Spleen (tissue), 11 donors: ENCODE measurements at regions not wholly inside any gene's neighbourhood (a gene's known extent, or its start where the extent isn't known, plus 50 kb on each side); places are given as distances from the start of the nearest gene placed in this dataset.

ENCODE experiments used
- DNase-seq: peaks from one replicate; pipeline ENCODE4 v3.0.0-alpha.2; 2020
- H3K27ac ChIP-seq, 8 donors: fragments of 200-600 bp; sonication (generic) in 7 of 8; 1 replicate in 4 of 8; 2 replicates in 4 of 8; pipeline versions ENCODE4 v1.5.0 to v1.8.0; 2016 to 2021; ENCODE audit warnings: inconsistent platforms in 4 of 8, mild to moderate bottlenecking in 4 of 8, moderate library complexity in 1 of 8
- H3K27me3 ChIP-seq, 7 donors: fragments of 200-600 bp; sonication (generic) in 6 of 7; replicated peaks in 1 of 7; 1 replicate in 4 of 7; 2 replicates in 3 of 7; pipeline versions ENCODE4 v1.5.0 to v1.8.0; 2016 to 2021; ENCODE audit warnings: inconsistent platforms in 3 of 7, mild to moderate bottlenecking in 1 of 7
- H3K36me3 ChIP-seq, 6 donors: fragments of 200-600 bp; sonication (generic) in 5 of 6; 1 replicate in 4 of 6; 2 replicates in 2 of 6; pipeline versions ENCODE4 v1.5.0 to v1.8.0; 2016 to 2021; ENCODE audit warnings: inconsistent platforms in 2 of 6
- H3K4me1 ChIP-seq, 6 donors: fragments of 200-600 bp; sonication (generic) in 5 of 6; 1 replicate in 3 of 6; 2 replicates in 3 of 6; pipeline versions ENCODE4 v1.5.0 to v1.8.0; 2016 to 2021; ENCODE audit warnings: inconsistent platforms in 3 of 6
- H3K4me3 ChIP-seq, 8 donors: fragments of 200-600 bp; sonication (generic) in 7 of 8; 1 replicate in 4 of 8; 2 replicates in 4 of 8; pipeline versions ENCODE4 v1.5.0 to v1.8.0; 2016 to 2021; ENCODE audit warnings: inconsistent platforms in 4 of 8, mild to moderate bottlenecking in 4 of 8, moderate library complexity in 2 of 8
- H3K9me3 ChIP-seq, 8 donors: fragments of 200-600 bp; sonication (generic) in 7 of 8; 1 replicate in 4 of 8; 2 replicates in 4 of 8; pipeline versions ENCODE4 v1.5.0 to v1.8.0; 2016 to 2021; ENCODE audit warnings: inconsistent platforms in 4 of 8
- POLR2A ChIP-seq, 3 donors: fragments of 450-650 bp; IDR thresholded peaks; one replicate each; pipeline ENCODE4 v1.5.1; 2017; ENCODE audit warnings: antibody characterized with exemption in 3 of 3, mild to moderate bottlenecking in 1 of 3
- POLR2AphosphoS5 ChIP-seq, 3 donors: sonication (generic); formaldehyde crosslinking; IDR thresholded peaks; one replicate each; pipeline ENCODE4 v1.5.1; 2017; ENCODE audit warnings: antibody characterized with exemption in 3 of 3
- WGBS, 5 donors: extraction: QIAGEN DNeasy Blood & Tissue Kit in 3 of 5; methylation state at CpG; one replicate each; pipeline versions ENCODE4 v1.1.5 to v1.1.7; 2013 to 2018; 5-methylcytosine and 5-hydroxymethylcytosine counted together
- intact Hi-C: fragments of 100-400 bp; cut with DNase I; formaldehyde crosslinking; loops from one replicate; pipeline ENCODE4 v1.15.0; 2023; ENCODE audit warnings: low total_unique reads
- TF ChIP-seq, protein P1 (sequence below), 11 experiments: fragments of 200-600 bp in 7 of 11; fragments of 450-650 bp in 4 of 11; sonication (generic) in 4 of 11; IDR thresholded peaks in 8 of 11; conservative IDR thresholded peaks in 3 of 11; 1 replicate in 7 of 11; 2 replicates in 4 of 11; pipeline versions ENCODE4 v1.4.0 to v1.8.0; 2016 to 2021; ENCODE audit warnings: antibody characterized with exemption in 11 of 11, inconsistent platforms in 4 of 11, mild to moderate bottlenecking in 1 of 11
- donor health status: healthy with polysubstance abuse.
- donor health status: DM: no; HTN: no; CAD: no; lungs with moderate emphysema.
- donor health status: DM: no; HTN: no; CAD: no.
- donor health status: Bipolar disorder and iron deficiency.
- donor health status: healthy.
- donor health status: DM: no; HTN: no; CAD: no.
- donor health status: DM: yes; HTN: yes; CAD: no.

DNA sequence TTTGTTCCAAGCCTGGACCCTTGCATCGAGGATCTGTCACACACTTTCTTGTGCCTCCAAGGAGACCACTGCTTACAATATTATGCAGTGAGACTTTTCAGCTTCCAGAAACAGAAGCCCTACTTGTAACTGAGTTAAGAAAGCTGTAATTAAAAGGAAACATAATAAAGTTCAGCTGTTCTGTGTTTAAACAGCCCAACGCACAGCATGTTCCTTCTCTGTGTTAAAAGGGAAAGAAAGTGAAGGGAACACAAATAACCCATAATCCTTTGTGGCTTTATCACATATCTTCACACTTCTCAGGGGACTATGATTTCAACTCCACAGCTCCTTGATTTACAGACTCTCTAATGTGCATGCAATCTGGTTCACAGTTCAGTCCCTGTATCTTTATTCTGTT, 200.3 kb upstream of the MTNR1B start:
- no peak for TF ChIP-seq POLR2A (IDR thresholded peaks at IDR 0.05)
- TF ChIP-seq, protein P1, sequence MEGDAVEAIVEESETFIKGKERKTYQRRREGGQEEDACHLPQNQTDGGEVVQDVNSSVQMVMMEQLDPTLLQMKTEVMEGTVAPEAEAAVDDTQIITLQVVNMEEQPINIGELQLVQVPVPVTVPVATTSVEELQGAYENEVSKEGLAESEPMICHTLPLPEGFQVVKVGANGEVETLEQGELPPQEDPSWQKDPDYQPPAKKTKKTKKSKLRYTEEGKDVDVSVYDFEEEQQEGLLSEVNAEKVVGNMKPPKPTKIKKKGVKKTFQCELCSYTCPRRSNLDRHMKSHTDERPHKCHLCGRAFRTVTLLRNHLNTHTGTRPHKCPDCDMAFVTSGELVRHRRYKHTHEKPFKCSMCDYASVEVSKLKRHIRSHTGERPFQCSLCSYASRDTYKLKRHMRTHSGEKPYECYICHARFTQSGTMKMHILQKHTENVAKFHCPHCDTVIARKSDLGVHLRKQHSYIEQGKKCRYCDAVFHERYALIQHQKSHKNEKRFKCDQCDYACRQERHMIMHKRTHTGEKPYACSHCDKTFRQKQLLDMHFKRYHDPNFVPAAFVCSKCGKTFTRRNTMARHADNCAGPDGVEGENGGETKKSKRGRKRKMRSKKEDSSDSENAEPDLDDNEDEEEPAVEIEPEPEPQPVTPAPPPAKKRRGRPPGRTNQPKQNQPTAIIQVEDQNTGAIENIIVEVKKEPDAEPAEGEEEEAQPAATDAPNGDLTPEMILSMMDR (IDR thresholded peaks at IDR 0.05 in 8 of 11, conservative IDR thresholded peaks at IDR 0.05 in 3 of 11) = no peak
- TF ChIP-seq POLR2AphosphoS5 (IDR thresholded peaks at IDR 0.05) = no peak
- Histone ChIP-seq H3K27ac (no peak overlapping the region), H3K9me3 (no peaks in the 10 kb centered on the region), H3K27me3 (peaks cover 0 to 10% (median 0%) of the 10 kb centered on the region in 7 donors), H3K4me1 (peaks cover 0 to 20% (median 12%) of the 10 kb centered on the region in 6 donors), H3K4me3 (no peak overlapping the region), H3K36me3 (no peaks in the 10 kb centered on the region)
- intact Hi-C loops = no loop called here
- no peak for DNase-seq
- 56 to 69% (median 63%) methylated on average over 2 of the region's 2 CpGs for WGBS, 5 donors

DNA sequence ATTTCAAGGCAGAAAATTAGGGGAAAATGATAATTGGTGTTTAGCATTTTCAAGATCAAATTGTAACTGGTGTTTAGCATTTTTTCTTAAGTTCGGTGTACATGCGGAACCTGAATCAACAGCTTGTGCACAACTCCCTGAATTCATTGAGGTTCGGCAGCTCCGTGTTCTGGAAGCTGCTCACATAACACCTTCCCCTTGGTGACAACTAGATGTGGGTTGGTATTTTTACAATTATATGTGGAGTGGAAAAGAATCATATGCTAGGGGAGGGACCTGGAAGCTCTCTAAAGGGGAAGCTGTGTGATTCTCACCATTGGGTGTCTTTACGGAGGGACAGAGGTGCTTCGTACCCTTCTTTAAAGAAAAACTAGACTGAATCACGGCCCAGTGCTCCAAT, 199.0 kb upstream of the MTNR1B start:
- intact Hi-C loops = no loop called here
- peaks cover 0 to 10% (median 0%) of the 10 kb centered on the region in 7 donors for H3K27me3 ChIP-seq
- H3K9me3 ChIP-seq = no peaks in the 10 kb centered on the region
- H3K4me1 ChIP-seq = peaks cover 0 to 16% (median 9%) of the 10 kb centered on the region in 6 donors
- H3K36me3 ChIP-seq = no peaks in the 10 kb centered on the region
- WGBS, 5 donors = 74 to 88% (median 84%) methylated on average over 7 of the region's 7 CpGs
- TF ChIP-seq, protein P1 (IDR thresholded peaks at IDR 0.05 in 8 of 11, conservative IDR thresholded peaks at IDR 0.05 in 3 of 11) = no peak
- TF ChIP-seq POLR2A (IDR thresholded peaks at IDR 0.05) (no peak), POLR2AphosphoS5 (IDR thresholded peaks at IDR 0.05) (no peak)
- no peak overlapping the region for H3K4me3 ChIP-seq
- DNase-seq = no peak
- no peak overlapping the region for H3K27ac ChIP-seq

DNA sequence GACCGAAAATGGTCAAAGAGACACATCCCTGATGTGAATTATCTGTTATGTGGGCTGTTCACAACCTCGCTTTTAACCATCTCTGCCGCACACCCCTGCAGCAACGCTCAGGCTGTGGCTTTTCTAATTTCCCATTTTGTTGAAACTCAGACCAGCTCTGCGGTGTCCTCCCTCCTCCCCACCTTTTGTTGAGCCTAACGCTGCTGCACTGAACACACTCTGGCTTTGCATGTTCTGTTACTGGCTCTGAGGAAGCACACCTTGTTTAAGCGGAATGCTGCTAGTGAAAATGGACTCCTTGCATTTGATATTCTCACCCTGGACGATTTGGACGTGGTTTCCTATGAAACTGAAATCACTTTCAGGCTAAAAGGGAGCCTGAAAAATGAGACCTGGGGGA, 198.5 kb upstream of the MTNR1B start:
- H3K36me3 ChIP-seq = no peaks in the 10 kb centered on the region
- H3K27me3 ChIP-seq = peaks cover 0 to 10% (median 0%) of the 10 kb centered on the region in 7 donors
- no peak for DNase-seq
- no peak overlapping the region for H3K27ac ChIP-seq
- no peak for TF ChIP-seq POLR2A (IDR thresholded peaks at IDR 0.05)
- TF ChIP-seq POLR2AphosphoS5 (IDR thresholded peaks at IDR 0.05) = no peak
- TF ChIP-seq, protein P1 (IDR thresholded peaks at IDR 0.05 in 8 of 11, conservative IDR thresholded peaks at IDR 0.05 in 3 of 11) = no peak
- intact Hi-C loops = no loop called here
- no peak overlapping the region for H3K4me3 ChIP-seq
- no peaks in the 10 kb centered on the region for H3K9me3 ChIP-seq
- peaks cover 0 to 10% (median 5%) of the 10 kb centered on the region in 6 donors for H3K4me1 ChIP-seq
- 31 to 40% (median 37%) methylated on average over 9 of the region's 9 CpGs for WGBS, 5 donors

DNA sequence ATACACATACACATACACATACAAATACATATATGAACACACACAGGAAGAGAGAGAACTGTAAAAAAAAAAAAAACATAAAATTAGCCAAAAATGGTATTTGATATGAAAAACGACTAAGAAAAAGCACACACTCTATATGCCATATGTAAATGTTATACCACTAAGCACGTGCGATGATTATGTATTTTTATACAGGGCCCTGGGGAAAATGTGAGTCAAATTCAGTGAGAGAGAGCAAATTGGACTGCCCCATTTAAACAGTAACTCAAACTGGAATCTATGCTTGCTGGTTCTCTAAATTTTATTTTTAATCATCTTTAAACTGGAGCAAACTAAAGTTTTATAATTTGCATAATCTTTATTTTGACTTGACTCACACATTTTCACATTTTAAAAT, 197.8 kb upstream of the MTNR1B start:
- TF ChIP-seq, protein P1 (IDR thresholded peaks at IDR 0.05 in 8 of 11, conservative IDR thresholded peaks at IDR 0.05 in 3 of 11) = no peak
- no peak for TF ChIP-seq POLR2A (IDR thresholded peaks at IDR 0.05)
- no peak for TF ChIP-seq POLR2AphosphoS5 (IDR thresholded peaks at IDR 0.05)
- Histone ChIP-seq H3K4me1 (peaks cover 0 to 3% (median 0%) of the 10 kb centered on the region in 6 donors), H3K9me3 (no peaks in the 10 kb centered on the region), H3K27me3 (peaks cover 0 to 10% (median 0%) of the 10 kb centered on the region in 7 donors), H3K4me3 (no peak overlapping the region), H3K36me3 (no peaks in the 10 kb centered on the region), H3K27ac (no peak overlapping the region)
- intact Hi-C loops = no loop called here
- WGBS, 5 donors = 65 to 73% (median 68%) methylated on average over 3 of the region's 3 CpGs
- no peak for DNase-seq
